ENCODE measurements at regions not wholly inside any gene's neighbourhood (a gene's known extent, or its start where the extent isn't known, plus 50 kb on each side); places are given as distances from the start of the nearest gene placed in this dataset.

DNA sequence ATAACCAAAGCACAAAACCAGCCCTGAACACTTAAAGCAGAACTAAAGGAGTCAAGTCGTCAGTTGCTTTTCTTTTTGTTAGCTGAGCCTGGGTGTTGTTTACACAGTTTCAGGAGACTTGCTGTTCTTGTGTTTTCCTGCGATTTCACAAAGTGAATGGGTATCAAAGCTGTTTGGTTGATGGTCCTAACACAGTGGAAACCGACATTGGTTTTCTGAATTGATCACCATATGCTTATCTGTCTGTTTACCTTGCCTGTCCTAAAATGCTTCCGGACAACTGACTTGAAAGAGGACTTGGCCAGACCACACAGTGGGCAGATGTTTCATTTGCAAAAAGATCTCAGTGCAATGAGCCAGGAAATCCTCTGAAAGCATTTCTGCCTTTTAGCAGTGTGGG, 676.4 kb downstream of the PRELID2 start:
- TF ChIP-seq EZH2phosphoT487 (IDR thresholded peaks at IDR 0.05; ENCODE audit: borderline replicate concordance): no peak
- TF ChIP-seq, protein P1, sequence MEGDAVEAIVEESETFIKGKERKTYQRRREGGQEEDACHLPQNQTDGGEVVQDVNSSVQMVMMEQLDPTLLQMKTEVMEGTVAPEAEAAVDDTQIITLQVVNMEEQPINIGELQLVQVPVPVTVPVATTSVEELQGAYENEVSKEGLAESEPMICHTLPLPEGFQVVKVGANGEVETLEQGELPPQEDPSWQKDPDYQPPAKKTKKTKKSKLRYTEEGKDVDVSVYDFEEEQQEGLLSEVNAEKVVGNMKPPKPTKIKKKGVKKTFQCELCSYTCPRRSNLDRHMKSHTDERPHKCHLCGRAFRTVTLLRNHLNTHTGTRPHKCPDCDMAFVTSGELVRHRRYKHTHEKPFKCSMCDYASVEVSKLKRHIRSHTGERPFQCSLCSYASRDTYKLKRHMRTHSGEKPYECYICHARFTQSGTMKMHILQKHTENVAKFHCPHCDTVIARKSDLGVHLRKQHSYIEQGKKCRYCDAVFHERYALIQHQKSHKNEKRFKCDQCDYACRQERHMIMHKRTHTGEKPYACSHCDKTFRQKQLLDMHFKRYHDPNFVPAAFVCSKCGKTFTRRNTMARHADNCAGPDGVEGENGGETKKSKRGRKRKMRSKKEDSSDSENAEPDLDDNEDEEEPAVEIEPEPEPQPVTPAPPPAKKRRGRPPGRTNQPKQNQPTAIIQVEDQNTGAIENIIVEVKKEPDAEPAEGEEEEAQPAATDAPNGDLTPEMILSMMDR (conservative IDR thresholded peaks at IDR 0.05; ENCODE audit: low read length): no peak
- no peaks in the 10 kb centered on the region for H3K4me1 ChIP-seq (ENCODE audit: insufficient read depth, low read length, poor library complexity, severe bottlenecking)
- H2AFZ ChIP-seq (ENCODE audit: low read length): no peak overlapping the region
- H3K9me3 ChIP-seq (ENCODE audit: insufficient read depth, low read depth, low read length): no peaks in the 10 kb centered on the region
- H3K9ac ChIP-seq (ENCODE audit: low read depth, low read length, poor library complexity, severe bottlenecking): no peak overlapping the region
- H3F3A ChIP-seq (ENCODE audit: low read depth): no peaks in the 10 kb centered on the region
- H4K20me1 ChIP-seq (ENCODE audit: insufficient read depth, low read length, poor library complexity, severe bottlenecking): no peaks in the 10 kb centered on the region
- no peaks in the 10 kb centered on the region for H3K79me2 ChIP-seq (ENCODE audit: insufficient read depth, low read length)
- H3K4me3 ChIP-seq (ENCODE audit: low read length, poor library complexity, severe bottlenecking): no peak overlapping the region
- H3K4me2 ChIP-seq (ENCODE audit: low read depth, low read length, poor library complexity, severe bottlenecking): no peak overlapping the region
- no peaks in the 10 kb centered on the region for H3K9me2 ChIP-seq (replicated peaks; ENCODE audit: low read depth, low read length)
- H3K36me3 ChIP-seq (ENCODE audit: insufficient read depth, low read length): no peaks in the 10 kb centered on the region
- H3K27me3 ChIP-seq (ENCODE audit: insufficient read depth, low read length, poor library complexity, severe bottlenecking): no peaks in the 10 kb centered on the region

DNA sequence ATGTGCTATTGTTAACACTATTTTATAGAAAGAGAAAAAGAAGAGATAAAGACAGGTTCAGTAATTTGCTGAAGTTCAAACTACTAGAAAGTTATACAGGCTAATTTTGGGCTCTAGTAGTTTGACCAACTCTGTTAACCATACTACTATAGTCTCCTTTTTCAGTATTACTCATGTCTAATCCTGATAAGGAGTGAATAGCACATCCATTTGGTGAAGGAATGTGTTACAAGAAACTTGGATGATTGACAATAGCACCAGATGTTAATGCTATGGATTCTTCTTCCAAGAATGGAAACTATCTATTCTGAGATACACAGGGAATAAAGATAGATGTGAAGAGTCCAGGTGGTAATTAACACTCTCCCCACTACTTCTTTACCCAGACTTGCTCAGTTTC, 677.3 kb downstream of the PRELID2 start:
- Histone ChIP-seq H3K4me2 (ENCODE audit: low read depth, low read length, poor library complexity, severe bottlenecking) (no peak overlapping the region), H3K9me3 (ENCODE audit: insufficient read depth, low read depth, low read length) (no peaks in the 10 kb centered on the region), H3K79me2 (ENCODE audit: insufficient read depth, low read length) (no peaks in the 10 kb centered on the region), H3K27me3 (ENCODE audit: insufficient read depth, low read length, poor library complexity, severe bottlenecking) (no peaks in the 10 kb centered on the region), H3K9me2 (replicated peaks; ENCODE audit: low read depth, low read length) (no peaks in the 10 kb centered on the region), H3K4me3 (ENCODE audit: low read length, poor library complexity, severe bottlenecking) (no peak overlapping the region), H3F3A (ENCODE audit: low read depth) (no peaks in the 10 kb centered on the region), H3K9ac (ENCODE audit: low read depth, low read length, poor library complexity, severe bottlenecking) (no peak overlapping the region), H3K36me3 (ENCODE audit: insufficient read depth, low read length) (no peaks in the 10 kb centered on the region), H4K20me1 (ENCODE audit: insufficient read depth, low read length, poor library complexity, severe bottlenecking) (no peaks in the 10 kb centered on the region), H3K4me1 (ENCODE audit: insufficient read depth, low read length, poor library complexity, severe bottlenecking) (no peaks in the 10 kb centered on the region), H2AFZ (ENCODE audit: low read length) (no peak overlapping the region)
- TF ChIP-seq, protein P1 (conservative IDR thresholded peaks at IDR 0.05; ENCODE audit: low read length): no peak
- no peak for TF ChIP-seq EZH2phosphoT487 (IDR thresholded peaks at IDR 0.05; ENCODE audit: borderline replicate concordance)

DNA sequence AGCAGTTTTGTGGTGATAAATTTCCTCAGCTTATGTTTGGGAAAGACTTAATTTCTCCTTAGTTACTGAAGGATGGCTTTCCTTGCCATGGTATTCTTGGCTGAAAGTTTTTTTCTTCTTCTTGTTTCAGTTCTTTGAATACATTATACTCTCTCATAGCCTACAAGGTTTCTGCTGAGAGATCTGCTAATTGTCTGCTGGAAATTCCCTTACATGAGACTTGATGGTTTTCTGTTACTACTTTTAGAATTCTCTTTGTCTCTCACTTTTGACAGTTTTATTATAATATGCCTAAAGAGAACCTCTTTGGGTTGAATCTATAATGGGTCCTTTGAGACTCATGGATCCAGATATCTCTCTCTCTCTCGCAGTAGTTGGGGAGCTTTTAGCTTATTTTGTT, 693.6 kb downstream of the PRELID2 start:
- Histone ChIP-seq H3K9me3 (ENCODE audit: insufficient read depth, low read depth, low read length) (no peaks in the 10 kb centered on the region), H4K20me1 (ENCODE audit: insufficient read depth, low read length, poor library complexity, severe bottlenecking) (no peaks in the 10 kb centered on the region), H3K9ac (ENCODE audit: low read depth, low read length, poor library complexity, severe bottlenecking) (no peak overlapping the region), H3K9me2 (replicated peaks; ENCODE audit: low read depth, low read length) (no peaks in the 10 kb centered on the region), H3K36me3 (ENCODE audit: insufficient read depth, low read length) (no peaks in the 10 kb centered on the region), H3K79me2 (ENCODE audit: insufficient read depth, low read length) (no peaks in the 10 kb centered on the region), H2AFZ (ENCODE audit: low read length) (no peak overlapping the region), H3F3A (ENCODE audit: low read depth) (no peaks in the 10 kb centered on the region), H3K4me2 (ENCODE audit: low read depth, low read length, poor library complexity, severe bottlenecking) (no peak overlapping the region), H3K27me3 (ENCODE audit: insufficient read depth, low read length, poor library complexity, severe bottlenecking) (no peaks in the 10 kb centered on the region), H3K4me3 (ENCODE audit: low read length, poor library complexity, severe bottlenecking) (no peak overlapping the region), H3K4me1 (ENCODE audit: insufficient read depth, low read length, poor library complexity, severe bottlenecking) (no peaks in the 10 kb centered on the region)
- TF ChIP-seq, protein P1 (conservative IDR thresholded peaks at IDR 0.05; ENCODE audit: low read length): no peak
- no peak for TF ChIP-seq EZH2phosphoT487 (IDR thresholded peaks at IDR 0.05; ENCODE audit: borderline replicate concordance)
